RWPE1 (cell line): ENCODE measurements at regions not wholly inside any gene's neighbourhood (a gene's known extent, or its start where the extent isn't known, plus 50 kb on each side); places are given as distances from the start of the nearest gene placed in this dataset.

Experiments used
- CTCF ChIA-PET: fragments of 350-600 bp; sonication (Branson Sonifier 250); formaldehyde crosslinking; extraction: SDS; loops from one replicate; lab custom pipeline; 2021; lab: Yijun Ruan, JAX
- POLR2A ChIA-PET: fragments of 400-600 bp; formaldehyde crosslinking; extraction: SDS; loops from one replicate; lab custom pipeline; 2020; ENCODE audit warnings: antibody characterized with exemption; ENCODE audit not compliant: low non-redundant PET; lab: Yijun Ruan, JAX
- DNase-seq: peaks from one replicate; pipeline ENCODE4 v3.0.0; 2012; ENCODE audit warnings: low spot score
- H3K27ac ChIP-seq: fragments of 450-650 bp; 2 replicates; pipeline ENCODE4 v1.5.1; 2017
- CTCF ChIP-seq: fragments of 450-650 bp; conservative IDR thresholded peaks from 2 replicates; pipeline ENCODE4 v1.5.1; 2017; ENCODE audit warnings: low read depth, mild to moderate bottlenecking

- ChIA-PET CTCF (interaction anchor here (0.7 kb wide), 1 partner anchor 305 kb away, joined by 3 read pairs; no protein-coding TSS in a partner anchor), POLR2A (no interaction called here)
- H3K27ac ChIP-seq, result no peak overlapping the region
- no peak for TF ChIP-seq CTCF
- no peak for DNase-seq
These were observed 49.8 kb upstream of the TNP1 start for GRCh38 chr2:216909541-216910210.
